ENCODE measurements at regions not wholly inside any gene's neighbourhood (a gene's known extent, or its start where the extent isn't known, plus 50 kb on each side); places are given as distances from the start of the nearest gene placed in this dataset.

DNA sequence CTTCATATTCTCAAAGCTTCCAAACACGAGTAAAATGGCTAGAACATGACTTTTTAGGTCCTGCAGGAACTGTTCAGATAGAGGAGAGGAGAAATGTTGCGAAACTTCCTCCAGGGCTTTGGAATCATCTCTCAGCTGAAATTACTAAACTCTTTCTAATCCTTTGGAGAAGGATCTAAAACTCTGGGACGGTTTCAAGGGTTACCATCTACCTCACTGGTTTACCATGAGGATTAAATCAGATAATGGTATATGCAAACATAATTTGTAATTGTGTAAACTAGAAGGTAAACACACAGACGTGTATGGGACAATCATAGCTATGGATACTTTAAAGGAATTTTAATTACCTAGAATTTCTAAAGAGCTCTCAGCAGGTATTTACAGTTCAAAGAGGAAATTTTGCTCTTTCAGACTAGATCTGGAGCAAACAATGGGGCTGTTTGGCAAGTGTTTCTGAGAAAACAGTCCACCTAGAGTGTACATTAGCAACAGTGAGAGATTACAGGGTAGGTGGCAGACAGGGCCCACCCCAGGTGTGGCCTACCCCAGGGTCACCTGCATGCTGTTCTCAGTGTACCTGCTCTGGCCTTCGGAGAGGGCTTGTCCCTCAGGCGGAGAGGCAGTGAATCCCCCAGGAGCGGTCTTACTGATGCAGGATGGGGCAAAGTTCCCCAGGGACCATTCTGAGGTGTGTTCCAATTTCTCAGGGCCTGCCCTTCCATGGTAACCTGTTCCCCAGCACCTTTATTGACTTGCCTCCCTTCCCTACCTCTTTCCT lies 124.7 kb upstream of the MAX start (continued):
- TF ChIP-seq, protein P1, sequence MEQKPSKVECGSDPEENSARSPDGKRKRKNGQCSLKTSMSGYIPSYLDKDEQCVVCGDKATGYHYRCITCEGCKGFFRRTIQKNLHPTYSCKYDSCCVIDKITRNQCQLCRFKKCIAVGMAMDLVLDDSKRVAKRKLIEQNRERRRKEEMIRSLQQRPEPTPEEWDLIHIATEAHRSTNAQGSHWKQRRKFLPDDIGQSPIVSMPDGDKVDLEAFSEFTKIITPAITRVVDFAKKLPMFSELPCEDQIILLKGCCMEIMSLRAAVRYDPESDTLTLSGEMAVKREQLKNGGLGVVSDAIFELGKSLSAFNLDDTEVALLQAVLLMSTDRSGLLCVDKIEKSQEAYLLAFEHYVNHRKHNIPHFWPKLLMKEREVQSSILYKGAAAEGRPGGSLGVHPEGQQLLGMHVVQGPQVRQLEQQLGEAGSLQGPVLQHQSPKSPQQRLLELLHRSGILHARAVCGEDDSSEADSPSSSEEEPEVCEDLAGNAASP (CRISPR knock-in tag; IDR thresholded peaks at IDR 0.05; ENCODE audit: borderline replicate concordance) = no peak
- TF ChIP-seq TOE1 (CRISPR knock-in tag; IDR thresholded peaks at IDR 0.05) (no peak), TP53 (CRISPR knock-in tag; conservative IDR thresholded peaks at IDR 0.05) (no peak), POLR2AphosphoS2 (IDR thresholded peaks at IDR 0.05; ENCODE audit: low read depth, low read length) (no peak), DR1 (CRISPR knock-in tag; IDR thresholded peaks at IDR 0.05) (no peak), ZNF282 (IDR thresholded peaks at IDR 0.05; ENCODE audit: partially characterized antibody) (no peak), SOX6 (IDR thresholded peaks at IDR 0.05) (no peak), SOX6 (CRISPR knock-in tag; IDR thresholded peaks at IDR 0.05) (peak; percentile 99), ZNF83 (CRISPR knock-in tag; IDR thresholded peaks at IDR 0.05; ENCODE audit: borderline replicate concordance) (no peak), ZSCAN25 (CRISPR knock-in tag; IDR thresholded peaks at IDR 0.05) (no peak), ZNF230 (CRISPR knock-in tag; IDR thresholded peaks at IDR 0.05) (no peak), MAFK (conservative IDR thresholded peaks at IDR 0.05 in 1 of 2, IDR thresholded peaks at IDR 0.05 in 1 of 2; ENCODE audit: low read length in 2 of 2) (no peak), HMGA1 (CRISPR knock-in tag; conservative IDR thresholded peaks at IDR 0.05) (no peak), HIVEP1 (CRISPR knock-in tag; IDR thresholded peaks at IDR 0.05) (no peak), NR1H2 (CRISPR knock-in tag; IDR thresholded peaks at IDR 0.05; ENCODE audit: borderline replicate concordance, low read depth) (no peak)
- TF ChIP-seq, protein P2, sequence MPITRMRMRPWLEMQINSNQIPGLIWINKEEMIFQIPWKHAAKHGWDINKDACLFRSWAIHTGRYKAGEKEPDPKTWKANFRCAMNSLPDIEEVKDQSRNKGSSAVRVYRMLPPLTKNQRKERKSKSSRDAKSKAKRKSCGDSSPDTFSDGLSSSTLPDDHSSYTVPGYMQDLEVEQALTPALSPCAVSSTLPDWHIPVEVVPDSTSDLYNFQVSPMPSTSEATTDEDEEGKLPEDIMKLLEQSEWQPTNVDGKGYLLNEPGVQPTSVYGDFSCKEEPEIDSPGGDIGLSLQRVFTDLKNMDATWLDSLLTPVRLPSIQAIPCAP (CRISPR knock-in tag; IDR thresholded peaks at IDR 0.05; ENCODE audit: low read depth) = no peak
- TF ChIP-seq, protein P3, sequence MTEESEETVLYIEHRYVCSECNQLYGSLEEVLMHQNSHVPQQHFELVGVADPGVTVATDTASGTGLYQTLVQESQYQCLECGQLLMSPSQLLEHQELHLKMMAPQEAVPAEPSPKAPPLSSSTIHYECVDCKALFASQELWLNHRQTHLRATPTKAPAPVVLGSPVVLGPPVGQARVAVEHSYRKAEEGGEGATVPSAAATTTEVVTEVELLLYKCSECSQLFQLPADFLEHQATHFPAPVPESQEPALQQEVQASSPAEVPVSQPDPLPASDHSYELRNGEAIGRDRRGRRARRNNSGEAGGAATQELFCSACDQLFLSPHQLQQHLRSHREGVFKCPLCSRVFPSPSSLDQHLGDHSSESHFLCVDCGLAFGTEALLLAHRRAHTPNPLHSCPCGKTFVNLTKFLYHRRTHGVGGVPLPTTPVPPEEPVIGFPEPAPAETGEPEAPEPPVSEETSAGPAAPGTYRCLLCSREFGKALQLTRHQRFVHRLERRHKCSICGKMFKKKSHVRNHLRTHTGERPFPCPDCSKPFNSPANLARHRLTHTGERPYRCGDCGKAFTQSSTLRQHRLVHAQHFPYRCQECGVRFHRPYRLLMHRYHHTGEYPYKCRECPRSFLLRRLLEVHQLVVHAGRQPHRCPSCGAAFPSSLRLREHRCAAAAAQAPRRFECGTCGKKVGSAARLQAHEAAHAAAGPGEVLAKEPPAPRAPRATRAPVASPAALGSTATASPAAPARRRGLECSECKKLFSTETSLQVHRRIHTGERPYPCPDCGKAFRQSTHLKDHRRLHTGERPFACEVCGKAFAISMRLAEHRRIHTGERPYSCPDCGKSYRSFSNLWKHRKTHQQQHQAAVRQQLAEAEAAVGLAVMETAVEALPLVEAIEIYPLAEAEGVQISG (CRISPR knock-in tag; IDR thresholded peaks at IDR 0.05) = no peak
- TF ChIP-seq, protein P4, sequence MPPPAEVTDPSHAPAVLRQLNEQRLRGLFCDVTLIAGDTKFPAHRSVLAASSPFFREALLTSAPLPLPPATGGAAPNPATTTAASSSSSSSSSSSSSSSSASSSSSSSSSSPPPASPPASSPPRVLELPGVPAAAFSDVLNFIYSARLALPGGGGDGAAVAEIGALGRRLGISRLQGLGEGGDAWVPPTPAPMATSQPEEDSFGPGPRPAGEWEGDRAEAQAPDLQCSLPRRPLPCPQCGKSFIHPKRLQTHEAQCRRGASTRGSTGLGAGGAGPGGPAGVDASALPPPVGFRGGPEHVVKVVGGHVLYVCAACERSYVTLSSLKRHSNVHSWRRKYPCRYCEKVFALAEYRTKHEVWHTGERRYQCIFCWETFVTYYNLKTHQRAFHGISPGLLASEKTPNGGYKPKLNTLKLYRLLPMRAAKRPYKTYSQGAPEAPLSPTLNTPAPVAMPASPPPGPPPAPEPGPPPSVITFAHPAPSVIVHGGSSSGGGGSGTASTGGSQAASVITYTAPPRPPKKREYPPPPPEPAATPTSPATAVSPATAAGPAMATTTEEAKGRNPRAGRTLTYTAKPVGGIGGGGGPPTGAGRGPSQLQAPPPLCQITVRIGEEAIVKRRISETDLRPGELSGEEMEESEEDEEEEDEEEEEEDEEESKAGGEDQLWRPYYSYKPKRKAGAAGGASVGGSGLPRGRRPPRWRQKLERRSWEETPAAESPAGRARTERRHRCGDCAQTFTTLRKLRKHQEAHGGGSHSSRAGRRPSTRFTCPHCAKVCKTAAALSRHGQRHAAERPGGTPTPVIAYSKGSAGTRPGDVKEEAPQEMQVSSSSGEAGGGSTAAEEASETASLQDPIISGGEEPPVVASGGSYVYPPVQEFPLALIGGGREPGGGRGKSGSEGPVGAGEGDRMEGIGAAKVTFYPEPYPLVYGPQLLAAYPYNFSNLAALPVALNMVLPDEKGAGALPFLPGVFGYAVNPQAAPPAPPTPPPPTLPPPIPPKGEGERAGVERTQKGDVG (CRISPR knock-in tag; IDR thresholded peaks at IDR 0.05; ENCODE audit: borderline replicate concordance) = no peak
